ENCODE measurements at regions not wholly inside any gene's neighbourhood (a gene's known extent, or its start where the extent isn't known, plus 50 kb on each side); places are given as distances from the start of the nearest gene placed in this dataset.
"Not testable (repeated sequence)": the region's sequence is repeated elsewhere in the genome, so short reads cannot be mapped to it uniquely, and the experiment has no call there.

DNA sequence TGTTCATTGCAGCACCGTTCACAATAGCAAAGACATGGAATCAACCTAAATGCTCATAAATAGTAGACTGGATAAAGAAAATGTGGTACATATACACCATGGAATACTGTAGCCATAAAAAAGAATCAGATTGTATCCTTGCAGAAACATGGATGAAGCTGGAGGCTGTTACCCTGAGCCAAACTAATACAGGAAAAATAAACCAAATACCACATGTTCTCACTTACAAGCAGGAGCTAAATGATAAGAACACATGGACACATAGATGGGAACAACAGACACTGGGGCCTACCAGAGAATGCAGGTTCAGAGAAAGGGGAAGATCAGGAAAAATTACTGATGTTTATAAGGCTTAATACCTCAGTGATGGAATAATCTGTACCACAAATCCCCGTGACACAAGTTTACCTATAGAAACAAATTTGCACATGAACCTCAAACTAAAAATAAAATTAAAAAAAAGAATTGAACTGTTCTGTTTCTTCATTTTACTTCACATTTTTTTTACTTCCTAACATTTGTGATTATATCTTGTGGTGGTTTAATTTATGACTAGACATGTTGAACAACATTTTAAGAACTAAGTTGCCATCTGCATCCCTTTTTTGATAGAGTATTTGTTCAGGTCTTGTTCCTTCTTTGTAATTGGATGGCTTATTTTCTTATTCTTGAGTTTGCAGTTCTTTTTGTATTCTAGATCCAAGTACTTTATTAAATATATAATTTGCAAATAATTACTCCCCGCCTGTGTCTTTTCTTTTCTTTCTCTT, 835.2 kb downstream of the FSCB start:
- no peak for DNase-seq

DNA sequence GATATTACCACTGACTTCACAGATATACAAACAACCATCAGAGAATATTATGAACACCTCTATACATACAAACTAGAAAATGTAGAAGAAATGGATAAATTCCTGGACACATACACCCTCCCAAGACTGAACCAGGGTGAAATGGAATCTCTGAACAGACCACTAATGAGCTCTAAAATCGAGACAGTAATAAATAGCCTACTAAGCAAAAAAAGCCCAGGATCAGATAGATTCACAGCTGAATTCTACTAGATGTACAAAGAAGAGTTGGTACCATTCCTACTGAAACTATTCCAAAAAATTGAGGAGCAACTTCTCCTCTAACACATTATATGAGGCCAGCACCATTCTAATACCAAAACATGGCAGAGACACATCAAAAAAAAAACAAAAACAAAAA, 837.7 kb downstream of the FSCB start:
- no peak for DNase-seq

DNA sequence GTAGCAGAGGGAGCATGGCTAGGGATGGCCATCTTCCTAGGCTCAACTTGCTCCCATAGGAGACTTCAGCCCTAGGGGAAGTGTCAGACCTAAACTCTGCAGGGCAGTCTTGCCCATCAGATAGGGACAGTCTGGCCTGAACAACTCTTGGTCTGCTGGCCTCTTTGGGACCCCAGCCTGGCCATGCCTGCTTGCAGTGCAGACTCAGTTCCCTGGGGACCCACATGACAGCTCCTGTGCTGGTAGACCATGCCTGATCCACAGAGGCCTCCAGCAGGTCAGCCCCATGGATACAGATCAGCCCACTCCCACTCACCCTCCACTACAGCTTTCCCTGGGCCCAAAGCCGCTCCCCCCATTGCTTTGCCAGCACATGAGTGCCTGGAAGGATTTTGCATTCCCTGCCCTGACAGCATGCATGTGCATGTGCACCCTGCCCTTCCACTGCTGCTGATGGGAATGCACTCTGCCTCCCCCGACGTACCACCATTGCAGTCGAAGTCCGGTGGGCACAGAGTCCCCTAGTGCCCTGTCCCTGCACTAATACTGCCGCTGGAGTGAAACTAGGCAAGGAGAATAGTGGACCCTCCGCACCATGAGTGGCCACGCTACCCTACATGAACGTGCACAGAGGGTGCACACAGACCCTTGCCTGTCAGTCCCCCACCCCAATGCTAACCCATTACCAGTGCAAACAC, 841.4 kb downstream of the FSCB start:
- no peak for DNase-seq

DNA sequence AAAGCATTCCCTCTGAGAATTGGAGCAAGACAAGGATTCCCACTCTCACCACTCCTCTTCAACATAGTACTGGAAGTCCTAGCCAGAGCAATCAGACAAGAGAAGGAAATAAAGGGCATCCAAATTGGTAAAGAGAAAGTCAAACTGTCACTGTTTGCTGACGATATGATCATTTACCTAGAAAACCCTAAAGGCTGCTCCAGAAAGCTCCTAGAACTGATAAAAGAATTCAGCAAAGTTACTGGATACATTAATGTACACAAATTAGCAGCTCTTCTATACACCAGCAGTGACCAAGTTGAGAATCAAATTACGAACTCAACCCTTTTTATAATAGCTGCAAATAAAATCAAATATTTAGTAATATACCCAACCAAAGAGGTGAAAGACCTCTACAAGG, 851.9 kb downstream of the FSCB start:
- not testable (repeated sequence) for DNase-seq

DNA sequence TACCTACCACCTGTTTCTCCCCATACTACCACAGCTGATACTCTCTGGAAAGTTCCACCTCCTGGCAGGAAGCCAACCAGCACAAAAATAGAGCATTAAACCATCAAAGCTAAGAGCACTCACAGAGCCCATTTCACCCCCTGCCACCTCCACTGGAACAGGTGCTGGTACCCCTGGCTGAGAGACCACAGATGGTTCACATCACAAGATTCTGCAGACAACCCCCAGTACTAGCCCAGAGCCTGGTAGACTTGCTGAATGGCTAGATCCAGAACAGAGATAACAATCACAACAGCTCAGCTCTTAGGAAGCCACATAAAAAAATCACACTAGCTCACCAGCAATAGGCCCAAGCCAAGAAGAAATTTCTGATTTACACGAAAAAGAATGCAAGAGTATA, 855.2 kb downstream of the FSCB start:
- DNase-seq, result no peak

DNA sequence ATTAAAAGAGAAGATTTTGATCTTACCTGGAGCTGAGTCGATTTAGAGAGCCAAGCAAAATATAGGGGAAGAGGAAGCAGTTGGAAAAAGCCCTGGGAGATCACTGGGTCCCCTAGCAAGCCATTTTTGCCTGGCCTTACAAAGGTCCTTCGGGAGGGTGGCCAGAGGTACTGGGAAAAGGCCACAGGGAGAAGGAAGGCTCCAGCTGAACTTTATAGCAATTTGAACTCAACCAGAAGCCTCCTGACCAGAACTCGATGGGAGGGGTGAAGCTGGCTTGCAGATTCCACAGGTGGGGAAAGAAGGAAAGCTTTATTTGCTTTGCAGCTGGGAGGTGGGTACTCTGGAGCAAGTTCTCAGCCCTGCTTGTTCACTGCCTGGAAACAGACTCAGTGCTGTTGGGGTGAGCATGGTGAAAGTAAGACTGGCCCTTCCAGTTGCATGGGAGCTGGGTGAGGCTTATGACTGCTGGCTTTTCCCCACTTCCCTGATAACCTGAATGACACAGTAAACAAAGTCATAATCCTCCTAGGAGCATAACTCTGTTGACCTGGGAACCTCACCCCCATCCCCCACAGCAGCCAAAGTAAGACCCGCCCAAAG, 855.8 kb downstream of the FSCB start:
- DNase-seq, result no peak

DNA sequence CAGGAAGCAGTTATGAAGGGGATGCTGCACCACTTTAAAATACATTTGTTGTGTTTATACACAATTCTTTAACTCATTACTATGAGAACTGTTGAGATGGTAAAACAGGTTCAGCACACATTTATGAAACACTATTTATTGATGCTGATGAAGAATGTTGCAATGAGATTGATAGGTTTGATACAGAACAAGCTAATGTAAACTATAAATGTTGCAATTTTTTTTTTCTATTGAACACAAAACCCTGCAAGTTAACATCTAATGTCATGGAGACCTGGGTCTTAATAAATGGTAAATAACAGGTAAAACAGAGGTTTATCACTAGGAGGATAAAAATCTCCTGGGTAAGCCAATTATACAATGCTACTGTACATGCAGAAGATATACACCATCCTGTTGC, 857.6 kb downstream of the FSCB start:
- no peak for DNase-seq

DNA sequence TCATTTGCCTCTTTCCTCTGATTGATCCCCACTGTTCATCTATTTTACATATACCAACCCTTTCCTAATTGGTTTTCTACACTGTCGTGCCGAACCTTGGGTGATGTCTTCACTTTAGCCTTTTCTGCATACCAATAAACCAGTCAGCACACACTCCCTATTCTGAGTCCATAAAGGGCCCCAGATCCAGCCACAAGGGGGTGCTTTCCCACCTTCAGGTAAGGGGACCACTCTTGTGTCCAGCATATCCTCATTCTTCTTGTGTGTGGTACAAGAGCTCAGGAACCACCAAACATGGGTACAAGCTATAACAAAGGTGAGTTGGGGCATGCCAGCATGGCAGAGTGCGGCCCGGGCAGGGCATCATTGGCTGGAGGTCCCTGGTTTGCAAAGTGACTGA, 859.8 kb downstream of the FSCB start:
- DNase-seq, result no peak

DNA sequence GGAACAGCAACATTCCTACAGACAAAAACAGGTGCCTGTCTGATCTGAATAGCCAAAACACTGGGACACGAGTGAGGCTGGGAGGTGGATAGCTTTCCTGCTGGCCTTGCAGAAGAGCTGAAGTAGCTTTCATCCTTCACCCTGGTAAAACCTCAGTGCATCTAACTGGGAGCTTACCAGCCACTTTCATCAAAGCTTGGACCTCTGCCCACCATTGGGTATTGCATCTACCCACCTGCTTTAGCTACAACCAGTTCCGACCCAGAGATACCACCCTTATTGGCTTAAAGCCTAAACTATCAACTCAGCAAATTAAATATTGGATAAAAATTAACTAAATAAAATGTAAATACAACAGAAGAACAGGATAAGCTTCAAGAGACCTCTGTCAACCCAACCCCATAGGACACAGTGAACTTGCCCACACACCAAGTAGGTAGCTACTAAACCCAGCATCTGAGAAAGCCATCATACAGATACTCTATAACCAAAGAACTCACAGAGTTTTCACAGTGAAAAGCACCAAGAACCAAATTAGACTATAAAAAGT, 866.3 kb downstream of the FSCB start:
- no peak for DNase-seq

DNA sequence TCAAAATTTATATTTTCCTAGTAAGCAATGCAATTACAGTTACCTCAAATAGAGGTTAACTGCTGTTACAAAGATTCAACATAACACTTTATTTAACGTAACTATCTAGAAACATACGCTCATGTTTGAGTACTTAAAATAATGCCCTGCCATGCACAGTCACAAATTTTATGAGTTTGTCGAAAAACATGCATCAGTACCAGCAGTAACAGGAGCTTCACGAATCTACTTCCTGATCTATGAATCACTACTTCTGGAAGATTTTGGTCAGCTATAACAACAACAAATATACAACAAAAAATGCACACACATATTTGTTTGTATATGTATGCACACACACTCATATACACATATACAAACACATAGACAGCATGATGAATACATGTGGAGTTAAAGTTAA, 881.8 kb downstream of the FSCB start:
- DNase-seq, result no peak

DNA sequence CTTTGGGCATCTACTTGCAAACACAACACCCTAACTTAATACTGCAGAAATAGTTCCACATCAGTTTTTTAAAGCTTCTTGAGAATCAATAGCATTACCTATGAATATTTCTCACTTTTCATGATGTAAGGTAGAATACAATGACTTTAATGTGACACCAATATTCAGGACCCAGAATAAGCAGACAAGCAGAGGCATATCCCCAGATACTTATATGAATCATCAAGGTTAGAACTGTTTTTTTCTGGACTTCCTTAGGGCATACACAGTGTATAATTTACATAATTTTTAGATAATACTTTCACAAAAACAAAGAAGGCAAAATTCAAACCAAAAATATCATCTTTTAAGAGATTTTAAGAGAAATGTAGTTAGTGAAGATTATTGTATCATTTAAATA, 885.8 kb downstream of the FSCB start:
- no peak for DNase-seq

DNA sequence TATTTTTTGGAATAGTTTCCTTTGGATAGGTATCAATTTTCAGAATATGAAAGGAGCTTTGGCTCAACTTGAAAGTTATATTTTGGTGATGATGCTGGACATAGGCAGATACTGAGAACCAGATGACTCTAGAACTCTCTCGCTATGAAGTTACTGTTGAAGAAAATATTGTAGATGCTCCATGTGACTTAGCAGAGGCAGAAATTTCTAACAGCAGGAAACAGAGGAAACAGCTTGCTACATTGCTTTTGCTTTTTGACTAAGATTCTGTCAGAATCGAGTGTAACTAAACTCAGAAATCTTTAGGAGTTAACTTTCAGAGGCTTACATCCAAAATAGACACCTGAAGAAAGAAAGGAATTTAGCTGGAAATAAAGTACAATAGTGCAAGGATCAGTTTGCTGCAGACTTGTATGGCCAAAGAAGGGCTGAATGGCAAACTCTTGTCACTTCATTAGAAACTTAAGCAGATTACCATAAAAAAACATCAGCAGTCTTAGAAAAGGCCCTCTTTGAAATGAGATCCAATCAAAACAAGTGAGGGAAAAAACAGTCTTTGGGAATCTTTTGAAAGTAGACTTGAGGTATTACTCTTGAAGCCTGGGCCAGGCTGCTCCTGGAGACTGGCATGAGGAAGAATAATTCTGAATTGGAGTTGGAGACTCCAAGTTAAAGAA, 911.8 kb downstream of the FSCB start:
- no peak for DNase-seq

DNA sequence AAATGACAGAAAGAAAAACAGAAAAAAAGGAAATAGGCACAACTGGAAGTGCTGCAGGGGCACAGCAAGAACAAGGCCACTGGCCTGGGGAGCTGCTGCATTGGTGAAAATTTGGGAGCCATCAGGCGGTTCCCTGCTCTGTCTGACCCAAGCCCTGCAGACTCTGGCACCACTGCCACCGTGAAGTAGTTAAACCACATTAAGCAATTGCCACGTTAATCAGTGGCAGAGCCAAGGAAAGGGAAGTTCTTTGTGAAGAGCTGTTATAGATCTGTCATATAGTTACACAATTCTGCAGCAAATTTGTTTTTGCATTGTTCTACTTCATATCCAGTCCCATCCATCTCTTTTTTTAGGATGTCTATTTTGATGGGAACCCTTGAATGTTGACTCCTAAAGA, 915.3 kb downstream of the FSCB start:
- no peak for DNase-seq

DNA sequence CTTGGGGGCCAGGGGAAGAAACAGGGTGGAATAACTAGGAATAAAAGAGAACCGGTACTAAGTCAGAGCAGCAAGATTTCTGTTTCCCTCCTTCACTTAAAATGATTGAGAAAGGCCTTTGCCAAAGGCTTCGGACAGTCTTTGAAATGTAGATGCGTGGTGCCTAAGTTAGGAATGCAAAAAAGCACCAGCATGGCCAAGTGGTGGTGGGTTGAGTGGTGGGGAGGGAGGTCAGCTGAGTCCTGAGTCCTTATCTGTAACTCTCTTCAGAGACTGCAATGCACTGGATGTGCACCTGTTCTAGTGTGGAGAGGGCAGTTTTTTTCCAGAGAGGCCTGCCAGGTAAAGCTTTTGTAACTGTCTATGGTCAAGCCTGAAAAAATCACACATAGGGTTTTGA, 919.9 kb downstream of the FSCB start:
- no peak for DNase-seq

DNA sequence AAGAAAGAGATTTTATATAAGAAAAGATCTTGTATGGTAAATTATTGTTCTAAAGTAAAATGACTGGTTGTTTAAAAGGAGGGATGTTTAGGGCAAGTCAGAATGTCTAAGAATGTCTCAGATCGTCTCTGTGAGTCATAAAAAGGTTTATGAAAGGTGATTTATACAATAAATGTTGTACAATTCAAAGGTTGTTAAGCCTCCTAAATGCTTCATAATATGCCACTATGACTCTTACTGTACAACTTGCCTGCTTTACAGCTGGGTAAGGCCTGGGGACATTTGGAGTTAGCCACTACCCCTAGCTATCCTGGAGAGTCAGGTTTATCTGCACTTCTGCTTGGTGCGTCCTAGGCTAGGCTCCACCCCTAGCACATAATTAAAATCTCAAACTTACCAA, 927.4 kb downstream of the FSCB start:
- no peak for DNase-seq

DNA sequence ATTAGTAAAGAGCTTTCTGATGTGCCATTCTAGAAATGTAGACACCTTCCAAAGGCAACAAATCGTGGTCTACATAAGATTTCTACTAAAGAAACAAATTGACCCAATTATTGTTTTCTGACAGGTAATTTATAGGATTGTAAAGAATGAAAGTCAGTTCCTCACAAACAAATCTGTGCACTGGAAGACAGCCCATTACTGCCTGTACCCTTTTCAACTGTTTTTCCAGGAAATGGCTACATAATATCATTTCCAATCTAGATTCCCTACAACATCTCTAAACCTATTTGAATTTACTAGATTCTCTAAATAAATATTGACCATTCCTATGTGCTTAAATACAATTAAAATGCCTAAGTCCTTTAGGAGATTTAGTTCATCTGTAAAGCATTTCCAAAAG, 939.1 kb downstream of the FSCB start:
- DNase-seq, result no peak

DNA sequence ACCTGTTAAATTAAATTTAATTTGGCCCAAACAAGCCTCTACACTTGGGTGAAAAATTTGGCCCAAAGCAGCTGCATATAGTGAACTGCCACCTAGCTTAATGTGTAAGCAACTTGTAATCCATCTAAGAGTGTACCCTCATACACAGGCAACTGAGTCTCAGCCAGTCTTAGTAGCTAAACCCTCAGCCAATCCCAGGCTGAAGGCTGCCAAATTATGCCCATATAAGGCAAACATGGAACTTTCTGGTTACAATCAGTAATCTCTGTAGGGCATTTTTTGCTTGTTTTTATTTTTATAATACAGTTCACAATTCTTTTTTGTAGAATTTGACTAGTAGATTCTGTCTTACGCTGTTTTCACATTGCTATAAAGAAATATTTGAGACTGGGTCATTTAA, 958.7 kb downstream of the FSCB start:
- no peak for DNase-seq

DNA sequence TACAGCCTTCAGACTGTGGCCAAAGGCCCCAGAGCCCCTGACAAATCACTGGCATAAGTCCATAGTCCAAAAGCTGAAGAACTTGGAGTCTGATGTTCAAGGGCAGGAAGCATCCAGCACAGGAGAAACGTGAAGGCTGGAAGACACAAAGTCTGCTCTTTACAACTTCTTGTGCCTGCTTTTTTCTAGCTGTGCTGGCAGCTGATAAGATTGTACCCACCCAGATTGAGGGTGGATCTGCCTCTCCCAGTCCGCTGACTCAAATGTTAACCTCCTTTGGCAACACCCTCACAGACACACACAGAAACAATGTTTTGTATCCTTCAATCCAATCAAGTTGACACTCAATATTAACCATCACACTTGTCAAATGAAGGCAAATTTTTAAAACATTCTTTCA, 959.5 kb downstream of the FSCB start:
- not testable (repeated sequence) for DNase-seq

DNA sequence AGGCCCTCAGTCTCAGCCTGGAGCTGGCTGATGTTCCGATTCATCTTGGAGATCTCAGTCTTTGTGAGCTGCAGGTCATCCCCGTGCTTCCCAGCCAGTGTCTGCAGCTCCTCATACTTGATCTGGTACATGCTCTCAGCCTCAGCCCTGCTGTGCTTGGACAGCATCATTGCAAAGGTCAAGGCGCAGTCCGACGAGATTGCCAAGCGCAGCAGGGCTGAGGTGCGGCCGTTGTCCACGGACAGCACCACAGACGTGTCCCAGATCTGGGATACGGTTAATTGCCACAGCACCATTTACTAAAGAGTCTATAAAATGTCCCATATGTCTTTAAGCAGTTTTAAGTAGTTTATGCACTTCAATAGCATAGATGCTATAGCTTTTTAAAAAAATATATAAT, 965.7 kb downstream of the FSCB start:
- no peak for DNase-seq

DNA sequence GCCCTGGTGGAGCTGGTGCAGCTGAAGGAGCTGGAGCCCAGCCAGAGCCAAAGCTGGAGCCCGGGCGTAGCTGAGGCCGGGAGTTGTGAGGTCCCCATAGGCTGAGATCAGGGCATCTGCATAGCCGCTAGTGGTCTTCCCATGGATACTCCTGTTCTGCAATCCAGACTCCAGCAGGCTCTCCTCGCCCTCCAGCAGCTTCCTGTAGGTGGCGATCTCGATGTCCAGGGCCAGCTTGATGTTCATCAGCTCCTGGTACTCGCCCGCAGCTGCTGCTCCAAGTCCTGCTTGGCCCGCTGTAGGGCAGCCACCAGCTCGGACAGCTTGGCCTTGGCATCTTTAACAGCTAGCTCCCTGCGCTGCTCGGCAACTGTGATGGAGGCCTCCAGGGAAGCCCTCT, 966.1 kb downstream of the FSCB start:
- DNase-seq, result no peak

DNA sequence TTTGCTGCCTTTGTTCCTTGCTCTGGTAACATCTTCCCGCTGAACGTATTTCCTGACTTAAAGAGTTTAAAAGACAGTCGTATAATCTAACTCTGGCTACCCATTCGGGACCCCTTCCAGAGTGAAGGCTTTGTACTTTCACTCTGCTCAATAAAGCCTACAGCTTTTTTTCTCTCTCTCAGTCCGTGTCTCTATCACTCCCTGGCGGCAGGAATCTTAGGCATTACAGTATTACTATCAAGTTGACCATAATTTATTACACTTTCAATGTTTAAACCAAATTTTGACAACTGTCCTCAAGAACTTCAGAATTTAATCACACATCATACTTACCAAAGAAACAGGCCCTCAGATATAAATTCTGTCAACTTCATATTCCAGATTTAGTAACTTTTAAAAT, 967.9 kb downstream of the FSCB start:
- no peak for DNase-seq

DNA sequence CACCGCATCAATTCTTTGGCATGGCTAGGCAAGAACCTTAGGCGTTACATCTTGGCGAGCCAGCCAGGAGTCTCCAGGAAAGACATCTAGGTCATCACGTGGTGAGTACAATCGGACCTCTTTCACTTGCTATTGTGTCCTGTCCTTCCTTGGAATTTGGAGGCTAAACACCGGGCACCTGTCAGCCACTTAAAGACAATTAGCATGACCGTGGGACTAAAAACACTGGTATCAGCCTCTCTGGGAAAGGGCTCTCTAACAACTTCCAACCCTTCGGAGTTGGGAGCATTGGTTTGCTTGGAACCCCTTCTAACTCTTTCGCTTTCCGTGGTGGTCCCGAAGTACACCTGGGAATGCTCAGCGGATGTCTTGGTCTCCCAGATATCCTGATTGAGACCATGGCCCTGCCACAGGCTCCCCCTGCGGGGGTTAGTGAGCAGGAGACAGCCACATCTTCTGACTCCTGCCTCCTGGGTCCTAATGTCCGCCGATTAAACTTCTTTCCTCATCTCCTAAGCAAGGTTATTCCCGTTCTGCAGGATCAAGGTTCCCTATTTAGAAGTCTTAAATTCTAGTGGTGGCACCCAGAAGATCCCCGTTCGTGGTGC, 971.7 kb downstream of the FSCB start:
- DNase-seq, result no peak

DNA sequence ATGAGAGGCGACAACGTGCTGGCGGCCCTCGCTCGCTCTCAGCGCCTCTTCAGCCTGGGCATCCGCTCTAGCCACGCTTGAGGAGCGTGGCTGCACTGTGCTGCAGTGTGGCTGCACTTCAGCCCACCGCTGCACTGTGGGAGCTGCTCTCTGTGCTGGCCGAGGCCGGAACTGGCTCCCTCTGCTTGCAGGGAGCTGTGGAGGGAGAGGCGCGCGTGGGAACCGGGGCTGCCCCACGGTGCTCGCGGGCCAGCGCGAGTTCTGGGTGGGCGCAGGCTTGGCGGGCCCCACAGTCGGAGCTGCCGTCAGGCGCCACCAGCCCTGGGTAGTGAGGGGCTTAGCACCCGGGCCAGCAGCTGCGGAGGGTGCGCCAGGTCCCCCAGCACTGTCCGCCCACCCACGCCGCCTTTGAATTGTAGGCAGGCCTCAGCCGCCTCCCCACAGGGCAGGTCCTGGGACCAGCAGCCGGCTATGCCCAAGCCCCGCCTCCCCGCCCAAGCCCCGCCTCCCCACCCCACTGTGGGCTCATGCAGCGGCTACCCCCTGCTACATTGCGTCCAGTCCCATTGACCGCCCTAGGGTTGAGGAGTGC, 974.2 kb downstream of the FSCB start:
- no peak for DNase-seq
